ENCODE measurements at regions not wholly inside any gene's neighbourhood (a gene's known extent, or its start where the extent isn't known, plus 50 kb on each side); places are given as distances from the start of the nearest gene placed in this dataset.
A peak's percentile ranks its signal among the peaks of the same experiment; 100 is the strongest.

GRCh38 chr3:150251187-150252062 lies 156.7 kb upstream of the TSC22D2 start:
- Histone ChIP-seq H3K27ac (ENCODE audit: low read depth, low read length) (no peak overlapping the region), H3K27me3 (ENCODE audit: control insufficient read depth in 1 of 2, insufficient read depth in 2 of 2, low read length in 2 of 2) (no peaks in the 10 kb centered on the region), H3K9ac (ENCODE audit: low read length) (no peak overlapping the region), H3K4me3 (ENCODE audit: low read depth in 1 of 2, low read length in 2 of 2) (no peak overlapping the region), H3K4me1 (ENCODE audit: insufficient read depth, low read length) (peaks cover 54% of the 10 kb centered on the region), H3K9me3 (ENCODE audit: low read length) (no peaks in the 10 kb centered on the region), H3K36me3 (ENCODE audit: insufficient read depth, low read length) (no peaks in the 10 kb centered on the region)

- Histone ChIP-seq H3K9me3 (ENCODE audit: low read length) (no peaks in the 10 kb centered on the region), H3K27me3 (ENCODE audit: control insufficient read depth in 1 of 2, insufficient read depth in 2 of 2, low read length in 2 of 2) (no peaks in the 10 kb centered on the region), H3K27ac (ENCODE audit: low read depth, low read length) (no peak overlapping the region), H3K9ac (ENCODE audit: low read length) (no peak overlapping the region), H3K36me3 (ENCODE audit: insufficient read depth, low read length) (no peaks in the 10 kb centered on the region), H3K4me1 (ENCODE audit: insufficient read depth, low read length) (peaks cover 44% of the 10 kb centered on the region), H3K4me3 (ENCODE audit: low read depth in 1 of 2, low read length in 2 of 2) (no peak overlapping the region)
Measured at GRCh38 chr3:150249779-150250470, 158.2 kb upstream of the TSC22D2 start.

- H3K9ac ChIP-seq (ENCODE audit: low read length) = no peak overlapping the region
- H3K27ac ChIP-seq (ENCODE audit: low read depth, low read length) = peak overlapping the region; percentile 6
Measured at GRCh38 chr3:150248888-150249681, 159.0 kb upstream of the TSC22D2 start.

GRCh38 chr3:150248116-150248887 lies 159.8 kb upstream of the TSC22D2 start:
- H3K27ac ChIP-seq (ENCODE audit: low read depth, low read length) = peak overlapping the region; percentile 6
- peaks cover 43% of the 10 kb centered on the region for H3K4me1 ChIP-seq (ENCODE audit: insufficient read depth, low read length)

More at GRCh38 chr3:150248888-150249681, 159.0 kb upstream of the TSC22D2 start:
- H3K27me3 ChIP-seq (ENCODE audit: control insufficient read depth in 1 of 2, insufficient read depth in 2 of 2, low read length in 2 of 2) = no peaks in the 10 kb centered on the region
- H3K9me3 ChIP-seq (ENCODE audit: low read length) = no peaks in the 10 kb centered on the region
- no peaks in the 10 kb centered on the region for H3K36me3 ChIP-seq (ENCODE audit: insufficient read depth, low read length)
- H3K4me1 ChIP-seq (ENCODE audit: insufficient read depth, low read length) = peaks cover 43% of the 10 kb centered on the region
- H3K4me3 ChIP-seq (ENCODE audit: low read depth in 1 of 2, low read length in 2 of 2) = no peak overlapping the region

GRCh38 chr3:150247441-150247840 lies 160.7 kb upstream of the TSC22D2 start:
- H3K36me3 ChIP-seq (ENCODE audit: insufficient read depth, low read length) = no peaks in the 10 kb centered on the region

More at GRCh38 chr3:150248116-150248887, 159.8 kb upstream of the TSC22D2 start:
- no peaks in the 10 kb centered on the region for H3K9me3 ChIP-seq (ENCODE audit: low read length)
- no peak overlapping the region for H3K4me3 ChIP-seq (ENCODE audit: low read depth in 1 of 2, low read length in 2 of 2)
- no peaks in the 10 kb centered on the region for H3K27me3 ChIP-seq (ENCODE audit: control insufficient read depth in 1 of 2, insufficient read depth in 2 of 2, low read length in 2 of 2)
- H3K9ac ChIP-seq (ENCODE audit: low read length) = no peak overlapping the region
- no peaks in the 10 kb centered on the region for H3K36me3 ChIP-seq (ENCODE audit: insufficient read depth, low read length)

GRCh38 chr3:150243466-150243865 lies 164.6 kb upstream of the TSC22D2 start:
- H3K4me3 ChIP-seq (ENCODE audit: low read depth in 1 of 2, low read length in 2 of 2) = no peak overlapping the region
- H3K27ac ChIP-seq (ENCODE audit: low read depth, low read length) = no peak overlapping the region
- H3K9me3 ChIP-seq (ENCODE audit: low read length) = no peaks in the 10 kb centered on the region
- peaks cover 19% of the 10 kb centered on the region for H3K4me1 ChIP-seq (ENCODE audit: insufficient read depth, low read length)
- H3K9ac ChIP-seq (ENCODE audit: low read length) = no peak overlapping the region
- H3K36me3 ChIP-seq (ENCODE audit: insufficient read depth, low read length) = no peaks in the 10 kb centered on the region
- no peaks in the 10 kb centered on the region for H3K27me3 ChIP-seq (ENCODE audit: control insufficient read depth in 1 of 2, insufficient read depth in 2 of 2, low read length in 2 of 2)

More at GRCh38 chr3:150247441-150247840, 160.7 kb upstream of the TSC22D2 start:
- no peak overlapping the region for H3K4me3 ChIP-seq (ENCODE audit: low read depth in 1 of 2, low read length in 2 of 2)
- no peaks in the 10 kb centered on the region for H3K9me3 ChIP-seq (ENCODE audit: low read length)
- H3K9ac ChIP-seq (ENCODE audit: low read length) = no peak overlapping the region
- peaks cover 42% of the 10 kb centered on the region for H3K4me1 ChIP-seq (ENCODE audit: insufficient read depth, low read length)
- H3K27me3 ChIP-seq (ENCODE audit: control insufficient read depth in 1 of 2, insufficient read depth in 2 of 2, low read length in 2 of 2) = no peaks in the 10 kb centered on the region
- H3K27ac ChIP-seq (ENCODE audit: low read depth, low read length) = no peak overlapping the region

- Histone ChIP-seq H3K27ac (ENCODE audit: low read depth, low read length) (no peak overlapping the region), H3K4me3 (ENCODE audit: low read depth in 1 of 2, low read length in 2 of 2) (no peak overlapping the region), H3K9ac (ENCODE audit: low read length) (no peak overlapping the region), H3K4me1 (ENCODE audit: insufficient read depth, low read length) (peaks cover 25% of the 10 kb centered on the region), H3K9me3 (ENCODE audit: low read length) (no peaks in the 10 kb centered on the region), H3K36me3 (ENCODE audit: insufficient read depth, low read length) (no peaks in the 10 kb centered on the region), H3K27me3 (ENCODE audit: control insufficient read depth in 1 of 2, insufficient read depth in 2 of 2, low read length in 2 of 2) (no peaks in the 10 kb centered on the region)
Measured at GRCh38 chr3:150242220-150242936, 165.7 kb upstream of the TSC22D2 start.

GRCh38 chr3:150240891-150241290 lies 167.2 kb upstream of the TSC22D2 start:
- no peak overlapping the region for H3K9ac ChIP-seq (ENCODE audit: low read length)
- no peaks in the 10 kb centered on the region for H3K36me3 ChIP-seq (ENCODE audit: insufficient read depth, low read length)
- H3K4me1 ChIP-seq (ENCODE audit: insufficient read depth, low read length) = peaks cover 38% of the 10 kb centered on the region

GRCh38 chr3:150239766-150240165 lies 168.3 kb upstream of the TSC22D2 start:
- Histone ChIP-seq H3K27me3 (ENCODE audit: control insufficient read depth in 1 of 2, insufficient read depth in 2 of 2, low read length in 2 of 2) (no peaks in the 10 kb centered on the region), H3K36me3 (ENCODE audit: insufficient read depth, low read length) (no peaks in the 10 kb centered on the region), H3K9me3 (ENCODE audit: low read length) (no peaks in the 10 kb centered on the region), H3K4me3 (ENCODE audit: low read depth in 1 of 2, low read length in 2 of 2) (no peak overlapping the region), H3K9ac (ENCODE audit: low read length) (no peak overlapping the region), H3K27ac (ENCODE audit: low read depth, low read length) (no peak overlapping the region), H3K4me1 (ENCODE audit: insufficient read depth, low read length) (peaks cover 49% of the 10 kb centered on the region)

More at GRCh38 chr3:150240891-150241290, 167.2 kb upstream of the TSC22D2 start:
- Histone ChIP-seq H3K27ac (ENCODE audit: low read depth, low read length) (no peak overlapping the region), H3K9me3 (ENCODE audit: low read length) (no peaks in the 10 kb centered on the region), H3K27me3 (ENCODE audit: control insufficient read depth in 1 of 2, insufficient read depth in 2 of 2, low read length in 2 of 2) (no peaks in the 10 kb centered on the region), H3K4me3 (ENCODE audit: low read depth in 1 of 2, low read length in 2 of 2) (no peak overlapping the region)

- Histone ChIP-seq H3K9me3 (ENCODE audit: low read length) (no peaks in the 10 kb centered on the region), H3K36me3 (ENCODE audit: insufficient read depth, low read length) (no peaks in the 10 kb centered on the region), H3K4me1 (ENCODE audit: insufficient read depth, low read length) (peaks cover 49% of the 10 kb centered on the region), H3K4me3 (ENCODE audit: low read depth in 1 of 2, low read length in 2 of 2) (no peak overlapping the region), H3K27ac (ENCODE audit: low read depth, low read length) (no peak overlapping the region), H3K9ac (ENCODE audit: low read length) (no peak overlapping the region), H3K27me3 (ENCODE audit: control insufficient read depth in 1 of 2, insufficient read depth in 2 of 2, low read length in 2 of 2) (no peaks in the 10 kb centered on the region)
Measured at GRCh38 chr3:150238995-150239619, 169.0 kb upstream of the TSC22D2 start.
